ENCODE measurements at regions not wholly inside any gene's neighbourhood (a gene's known extent, or its start where the extent isn't known, plus 50 kb on each side); places are given as distances from the start of the nearest gene placed in this dataset.
A peak's percentile ranks its signal among the peaks of the same experiment; 100 is the strongest.

DNA sequence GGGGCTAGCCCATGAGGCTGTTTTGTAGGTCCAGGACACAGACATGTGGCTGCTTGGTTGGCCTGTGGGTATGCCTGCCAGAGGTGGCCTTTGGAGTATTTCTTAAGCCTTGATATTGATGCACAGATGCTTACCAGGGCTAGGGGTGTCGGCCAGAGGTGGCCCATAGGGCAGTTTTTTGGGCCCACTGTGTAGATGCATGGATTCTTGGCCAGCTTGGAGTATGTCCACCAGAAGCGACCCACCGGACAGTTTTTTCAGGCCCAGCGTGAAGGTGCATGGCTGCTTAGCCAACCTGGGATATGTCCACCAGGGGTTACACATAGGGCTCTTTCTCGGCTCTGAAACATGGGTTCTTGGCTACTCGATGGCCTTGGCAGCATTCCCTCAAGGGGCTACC, 1199.1 kb downstream of the CNTNAP5 start:
- Histone ChIP-seq H3K9me3 (no peaks in the 10 kb centered on the region), H3K4me3 (no peak overlapping the region), H3K4me1 (no peaks in the 10 kb centered on the region), H3K36me3 (ENCODE audit: low read depth, missing control alignments) (no peaks in the 10 kb centered on the region), H3K27ac (no peak overlapping the region), H3K27me3 (no peaks in the 10 kb centered on the region)
- intact Hi-C loops (cut with DNase I; ENCODE audit: low total_unique reads), result no loop called here
- no peak for TF ChIP-seq POLR2A (IDR thresholded peaks at IDR 0.05)
- no peak for TF ChIP-seq CTCF (IDR thresholded peaks at IDR 0.05)
- DNase-seq, result no peak
- 88 to 100% methylated on average over 2 to 6 of the region's 6 CpGs for WGBS, 2 donors

- Histone ChIP-seq H3K9me3 (no peaks in the 10 kb centered on the region), H3K27me3 (no peaks in the 10 kb centered on the region), H3K36me3 (ENCODE audit: low read depth, missing control alignments) (no peaks in the 10 kb centered on the region), H3K4me1 (no peaks in the 10 kb centered on the region), H3K4me3 (no peak overlapping the region), H3K27ac (no peak overlapping the region)
- peak; percentile 16 for DNase-seq
- TF ChIP-seq POLR2A (IDR thresholded peaks at IDR 0.05) (no peak), CTCF (IDR thresholded peaks at IDR 0.05) (no peak)
- intact Hi-C loops (cut with DNase I; ENCODE audit: low total_unique reads), result no loop called here
- 81 to 89% methylated on average over 3 of the region's 3 CpGs for WGBS, 2 donors
Observed at GRCh38 chr2:125224830-125225229, 1199.7 kb downstream of the CNTNAP5 start.

DNA sequence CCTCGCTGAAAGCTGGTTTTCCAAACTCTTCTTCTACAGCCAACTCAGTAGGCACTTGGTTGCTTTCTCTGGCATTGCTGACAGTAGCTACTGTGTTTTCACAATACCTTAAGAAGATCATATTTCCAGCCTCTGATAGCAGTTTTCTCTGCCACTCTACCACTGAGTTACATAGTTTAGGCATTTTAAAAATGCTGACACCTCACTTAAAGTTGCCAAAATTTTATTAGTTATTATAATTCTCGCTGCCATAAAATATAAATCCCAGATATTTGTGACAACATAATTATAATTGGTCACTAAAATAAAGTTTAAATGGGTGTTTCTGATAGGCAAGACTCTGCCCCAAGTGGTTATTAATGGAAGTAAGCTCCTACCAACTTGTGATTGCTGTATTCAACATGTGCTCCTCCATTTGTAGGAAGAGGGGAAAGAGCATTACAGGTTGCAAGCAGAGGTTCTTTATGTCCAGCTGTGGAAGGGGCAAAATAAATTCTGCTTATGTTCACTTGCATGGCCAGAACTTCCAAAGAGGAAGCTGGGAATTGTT, 1202.8 kb downstream of the CNTNAP5 start:
- DNase-seq, result no peak
- WGBS, 2 donors, result 69 to 78% methylated on average over 2 of the region's 2 CpGs
- Histone ChIP-seq H3K27me3 (no peaks in the 10 kb centered on the region), H3K4me3 (no peak overlapping the region), H3K36me3 (ENCODE audit: low read depth, missing control alignments) (no peaks in the 10 kb centered on the region), H3K9me3 (no peaks in the 10 kb centered on the region), H3K4me1 (no peaks in the 10 kb centered on the region), H3K27ac (no peak overlapping the region)
- TF ChIP-seq CTCF (IDR thresholded peaks at IDR 0.05) (peak in 1 of 3 experiments; percentile 28), POLR2A (IDR thresholded peaks at IDR 0.05) (no peak)
- intact Hi-C loops (cut with DNase I; ENCODE audit: low total_unique reads), result no loop called here

DNA sequence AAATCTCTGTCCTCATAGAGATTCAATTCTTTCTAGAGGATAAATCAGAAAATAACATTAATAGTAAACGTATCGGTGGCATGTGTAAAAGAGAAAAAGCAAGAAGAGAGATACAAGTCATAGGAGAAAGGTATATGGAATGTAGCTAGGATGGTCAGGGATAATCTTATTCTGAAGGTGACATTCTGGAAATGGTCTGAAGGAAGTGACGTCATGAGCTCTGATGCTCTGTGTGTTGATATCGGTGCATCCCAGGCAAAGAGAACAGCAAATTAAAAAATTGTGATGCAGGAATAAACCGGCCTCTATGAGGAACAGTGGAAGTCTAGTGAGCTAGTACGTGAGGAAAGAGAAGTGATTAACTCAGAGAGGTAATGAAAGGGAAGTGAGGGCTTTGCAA, 1215.8 kb downstream of the CNTNAP5 start:
- WGBS, 2 donors, result 79 to 81% methylated on average over 6 of the region's 6 CpGs

More for the DNA sequence above, 1215.8 kb downstream of the CNTNAP5 start:
- Histone ChIP-seq H3K36me3 (ENCODE audit: low read depth, missing control alignments) (no peaks in the 10 kb centered on the region), H3K27me3 (no peaks in the 10 kb centered on the region), H3K27ac (no peak overlapping the region), H3K4me1 (no peaks in the 10 kb centered on the region), H3K4me3 (no peak overlapping the region), H3K9me3 (no peaks in the 10 kb centered on the region)
- TF ChIP-seq CTCF (IDR thresholded peaks at IDR 0.05) (no peak), POLR2A (IDR thresholded peaks at IDR 0.05) (no peak)
- DNase-seq, result no peak
- intact Hi-C loops (cut with DNase I; ENCODE audit: low total_unique reads), result no loop called here
